ENCODE measurements at regions not wholly inside any gene's neighbourhood (a gene's known extent, or its start where the extent isn't known, plus 50 kb on each side); places are given as distances from the start of the nearest gene placed in this dataset.

GRCh38 chr2:191591025-191591424 lies 86.9 kb upstream of the NABP1 start:
- Histone ChIP-seq H3K4me1 (ENCODE audit: control insufficient read depth, extremely low read depth, insufficient read depth, low read length) (no peaks in the 10 kb centered on the region), H3K79me2 (ENCODE audit: control insufficient read depth, insufficient read depth, low read length) (no peaks in the 10 kb centered on the region), H4K20me1 (replicated peaks; ENCODE audit: control insufficient read depth, extremely low read depth, insufficient read depth, low read length) (no peaks in the 10 kb centered on the region), H3K9me1 (replicated peaks; ENCODE audit: control insufficient read depth, extremely low read depth, insufficient read depth, low read length) (no peaks in the 10 kb centered on the region), H3K9ac (replicated peaks; ENCODE audit: extremely low read depth, insufficient read depth, low read length) (no peak overlapping the region), H3K27me3 (ENCODE audit: control insufficient read depth in 2 of 2, insufficient read depth in 2 of 2, low read length in 2 of 2) (peaks cover 0 to 2% of the 10 kb centered on the region in 2 experiments), H3K36me3 (ENCODE audit: control insufficient read depth in 2 of 2, extremely low read depth in 1 of 2, insufficient read depth in 2 of 2, low read length in 2 of 2) (no peaks in the 10 kb centered on the region), H3K4me2 (ENCODE audit: insufficient read depth, low read length) (no peak overlapping the region), H2AFZ (ENCODE audit: low read depth, low read length) (no peak overlapping the region), H3K27ac (ENCODE audit: insufficient read depth, low read depth, low read length) (no peak overlapping the region), H3K9me3 (replicated peaks; ENCODE audit: control insufficient read depth, insufficient read depth, low read length) (no peaks in the 10 kb centered on the region), H3K4me3 (replicated peaks in 1 of 3; ENCODE audit: insufficient read depth in 1 of 3, low read depth in 1 of 3, low read length in 3 of 3) (no peak overlapping the region)
- BruUV-seq (replicated peaks), result no TSS peak
- intact Hi-C loops (cut with micrococcal nuclease) (no loop called here), dilution Hi-C loops (cut with MboI; ENCODE audit: extremely low pct_ligation_motif_present, low sequenced_read_pairs) (no loop called here)
- ChIA-PET POLR2A (no interaction called here), CTCF (no interaction called here)
- TF ChIP-seq MYC (IDR thresholded peaks at IDR 0.05; ENCODE audit: low read depth, low read length), result no peak
- TF ChIP-seq POLR2A (IDR thresholded peaks at IDR 0.05; ENCODE audit: low read depth, low read length), result no peak
- no peak for FAIRE-seq
- no peak for DNase-seq (ENCODE audit: low read depth, low spot score)

GRCh38 chr2:191593622-191594385 lies 84.1 kb upstream of the NABP1 start:
- CTCF ChIA-PET, result no interaction called here
- intact Hi-C loops (cut with micrococcal nuclease), result no loop called here

More at GRCh38 chr2:191593622-191594385, 84.1 kb upstream of the NABP1 start:
- Histone ChIP-seq H3K36me3 (ENCODE audit: control insufficient read depth in 2 of 2, extremely low read depth in 1 of 2, insufficient read depth in 2 of 2, low read length in 2 of 2) (no peaks in the 10 kb centered on the region), H3K9me3 (replicated peaks; ENCODE audit: control insufficient read depth, insufficient read depth, low read length) (no peaks in the 10 kb centered on the region), H3K27me3 (ENCODE audit: control insufficient read depth in 2 of 2, insufficient read depth in 2 of 2, low read length in 2 of 2) (peaks cover 0 to 2% of the 10 kb centered on the region in 2 experiments), H3K27ac (ENCODE audit: insufficient read depth, low read depth, low read length) (no peak overlapping the region), H3K4me1 (ENCODE audit: control insufficient read depth, extremely low read depth, insufficient read depth, low read length) (no peaks in the 10 kb centered on the region), H3K4me2 (ENCODE audit: insufficient read depth, low read length) (no peak overlapping the region), H3K9me1 (replicated peaks; ENCODE audit: control insufficient read depth, extremely low read depth, insufficient read depth, low read length) (no peaks in the 10 kb centered on the region), H4K20me1 (replicated peaks; ENCODE audit: control insufficient read depth, extremely low read depth, insufficient read depth, low read length) (no peaks in the 10 kb centered on the region), H3K4me3 (replicated peaks in 1 of 3; ENCODE audit: insufficient read depth in 1 of 3, low read depth in 1 of 3, low read length in 3 of 3) (no peak overlapping the region), H3K79me2 (ENCODE audit: control insufficient read depth, insufficient read depth, low read length) (no peaks in the 10 kb centered on the region), H2AFZ (ENCODE audit: low read depth, low read length) (no peak overlapping the region), H3K9ac (replicated peaks; ENCODE audit: extremely low read depth, insufficient read depth, low read length) (no peak overlapping the region)
- TF ChIP-seq POLR2A (IDR thresholded peaks at IDR 0.05; ENCODE audit: low read depth, low read length) (no peak), MAX (IDR thresholded peaks at IDR 0.05; ENCODE audit: insufficient read depth, insufficient read length) (no peak), JUN (IDR thresholded peaks at IDR 0.05; ENCODE audit: borderline replicate concordance, insufficient read depth, insufficient read length, low read depth) (no peak), POLR2AphosphoS5 (IDR thresholded peaks at IDR 0.05; ENCODE audit: insufficient read depth, low read depth, low read length) (no peak), CTCF (IDR thresholded peaks at IDR 0.05; ENCODE audit: extremely low read depth in 1 of 2, insufficient read depth in 1 of 2, low read depth in 1 of 2, low read length in 2 of 2) (no peak), GATA2 (IDR thresholded peaks at IDR 0.05; ENCODE audit: insufficient read depth, insufficient read length, low read depth, low read length) (no peak)
- dilution Hi-C loops (cut with MboI; ENCODE audit: extremely low pct_ligation_motif_present, low sequenced_read_pairs), result no loop called here
- DNase-seq (ENCODE audit: low read depth, low spot score), result no peak
- FAIRE-seq, result no peak
- POLR2A ChIA-PET, result no interaction called here
- BruUV-seq (replicated peaks), result no TSS peak

All from endothelial cell of umbilical vein (primary cell).